GM19397 (cell line): ENCODE measurements at regions not wholly inside any gene's neighbourhood (a gene's known extent, or its start where the extent isn't known, plus 50 kb on each side); places are given as distances from the start of the nearest gene placed in this dataset.
"Not testable (repeated sequence)": the region's sequence is repeated elsewhere in the genome, so short reads cannot be mapped to it uniquely, and the experiment has no call there.

ENCODE experiments used
- ATAC-seq: cut with Tn5 transposase; IDR thresholded peaks from one replicate; pipeline ENCODE4 v1.9.1; 2021; ENCODE audit warnings: mild to moderate bottlenecking, moderate library complexity; ENCODE audit not compliant: unreplicated experiment

- not testable (repeated sequence) for ATAC-seq
Observed at GRCh38 chr14:105772710-105773250, 246.4 kb downstream of the TMEM121 start.

- no peak for ATAC-seq
Observed at GRCh38 chr14:105773584-105773983, 247.2 kb downstream of the TMEM121 start.

GRCh38 chr14:105774001-105774400 is 247.6 kb downstream of the TMEM121 start:
- ATAC-seq: no peak

- not testable (repeated sequence) for ATAC-seq
Observed at GRCh38 chr14:105774585-105775348, 248.4 kb downstream of the TMEM121 start.

- ATAC-seq: not testable (repeated sequence)
Observed at GRCh38 chr14:105775349-105775923, 249.1 kb downstream of the TMEM121 start.

- ATAC-seq: not testable (repeated sequence)
Observed at GRCh38 chr14:105776112-105776511, 249.7 kb downstream of the TMEM121 start.

- ATAC-seq: no peak
Observed at GRCh38 chr14:105776924-105777323, 250.5 kb downstream of the TMEM121 start.

- no peak for ATAC-seq
Observed at GRCh38 chr14:105783707-105784106, 257.3 kb downstream of the TMEM121 start.

GRCh38 chr14:105793836-105794235 is 267.5 kb downstream of the TMEM121 start:
- ATAC-seq: no peak

- ATAC-seq: no peak
Observed at GRCh38 chr14:105797546-105797945, 271.2 kb downstream of the TMEM121 start.

GRCh38 chr14:105805701-105806100 is 279.3 kb downstream of the TMEM121 start:
- ATAC-seq: no peak

- ATAC-seq: no peak
Observed at GRCh38 chr14:105806568-105806967, 280.2 kb downstream of the TMEM121 start.

GRCh38 chr14:105817971-105818711 is 291.8 kb downstream of the TMEM121 start:
- ATAC-seq: peak; percentile 67

- no peak for ATAC-seq
Observed at GRCh38 chr14:105818712-105819005, 292.3 kb downstream of the TMEM121 start.

- ATAC-seq: no peak
Observed at GRCh38 chr14:105830171-105830570, 303.8 kb downstream of the TMEM121 start.

- ATAC-seq: no peak
Observed at GRCh38 chr14:105836160-105836559, 309.8 kb downstream of the TMEM121 start.

GRCh38 chr14:105836730-105837129 is 310.3 kb downstream of the TMEM121 start:
- ATAC-seq: no peak

GRCh38 chr14:105837349-105838063 is 311.1 kb downstream of the TMEM121 start:
- no peak for ATAC-seq

GRCh38 chr14:105838107-105838506 is 311.7 kb downstream of the TMEM121 start:
- no peak for ATAC-seq

- no peak for ATAC-seq
Observed at GRCh38 chr14:105838591-105839424, 312.4 kb downstream of the TMEM121 start.
